HG02840 (cell line): ENCODE measurements at regions not wholly inside any gene's neighbourhood (a gene's known extent, or its start where the extent isn't known, plus 50 kb on each side); places are given as distances from the start of the nearest gene placed in this dataset.

Experiments
- ATAC-seq: cut with Tn5 transposase; IDR thresholded peaks from one replicate; pipeline ENCODE4 v1.9.1; 2021; ENCODE audit warnings: mild to moderate bottlenecking, moderate library complexity, moderate number of reproducible peaks; ENCODE audit not compliant: unreplicated experiment, low FRiP score

- no peak for ATAC-seq
Measured at GRCh38 chr13:31081316-31081715, 80.4 kb downstream of the HSPH1 start.

- no peak for ATAC-seq
Measured at GRCh38 chr13:31074756-31075155, 86.9 kb downstream of the HSPH1 start.

- ATAC-seq = peak; percentile 93
Measured at GRCh38 chr13:31073859-31074718, 87.6 kb downstream of the HSPH1 start.

GRCh38 chr13:31072041-31072440 lies 89.7 kb downstream of the HSPH1 start:
- ATAC-seq = no peak

GRCh38 chr13:31069808-31070534 lies 91.7 kb downstream of the HSPH1 start:
- ATAC-seq = no peak

- ATAC-seq = no peak
Measured at GRCh38 chr13:31068119-31068423, 93.6 kb downstream of the HSPH1 start.

GRCh38 chr13:31067416-31068118 lies 94.1 kb downstream of the HSPH1 start:
- no peak for ATAC-seq

GRCh38 chr13:31064636-31065035 lies 97.1 kb downstream of the HSPH1 start:
- ATAC-seq = no peak

GRCh38 chr13:31063772-31064171 lies 97.9 kb downstream of the HSPH1 start:
- no peak for ATAC-seq

- ATAC-seq = no peak
Measured at GRCh38 chr13:31060655-31061054, 101.0 kb downstream of the HSPH1 start.

GRCh38 chr13:31060220-31060619 lies 101.5 kb downstream of the HSPH1 start:
- no peak for ATAC-seq

- ATAC-seq = no peak
Measured at GRCh38 chr13:31057403-31058033, 104.2 kb downstream of the HSPH1 start.

- ATAC-seq = no peak
Measured at GRCh38 chr13:31056644-31057271, 104.9 kb downstream of the HSPH1 start.

- ATAC-seq = no peak
Measured at GRCh38 chr13:31055589-31055988, 106.1 kb downstream of the HSPH1 start.

GRCh38 chr13:31054632-31055031 lies 107.1 kb downstream of the HSPH1 start:
- no peak for ATAC-seq

GRCh38 chr13:31053896-31054295 lies 107.8 kb downstream of the HSPH1 start:
- no peak for ATAC-seq

GRCh38 chr13:31053091-31053490 lies 108.6 kb downstream of the HSPH1 start:
- ATAC-seq = no peak

GRCh38 chr13:31052478-31052877 lies 109.2 kb downstream of the HSPH1 start:
- no peak for ATAC-seq

- no peak for ATAC-seq
Measured at GRCh38 chr13:31051999-31052398, 109.7 kb downstream of the HSPH1 start.
